ENCODE measurements at regions not wholly inside any gene's neighbourhood (a gene's known extent, or its start where the extent isn't known, plus 50 kb on each side); places are given as distances from the start of the nearest gene placed in this dataset.

GRCh38 chr17:53353919-53354351 lies 468.8 kb upstream of the KIF2B start:
- no peak for DNase-seq (ENCODE audit: low read depth, low spot score)
- no peak overlapping the region for H3K4me3 ChIP-seq (ENCODE audit: low read depth, low read length)
- ChIA-PET CTCF (no interaction called here), POLR2A (no interaction called here)
- TF ChIP-seq CTCF (IDR thresholded peaks at IDR 0.05; ENCODE audit: insufficient read depth, low read length, missing control alignments) = no peak

DNA sequence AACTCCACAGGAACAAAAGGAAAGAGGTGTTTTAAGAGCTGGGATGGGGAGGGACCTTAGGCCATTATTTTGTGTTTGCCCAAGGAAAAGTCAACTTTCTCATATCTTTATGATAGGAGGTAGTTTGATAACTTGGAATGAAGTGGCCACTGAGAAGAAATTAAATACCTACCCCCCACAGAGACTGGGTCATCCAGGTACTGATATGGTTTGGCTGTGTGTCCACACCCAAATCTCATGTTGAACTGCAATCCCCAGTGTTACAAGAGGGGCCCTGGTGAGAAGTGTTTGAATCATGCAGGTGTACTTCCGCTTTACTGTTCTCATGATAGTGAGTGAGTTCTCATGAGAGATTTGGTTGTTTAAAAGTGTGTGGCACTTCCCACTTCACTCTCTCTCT lies 477.9 kb upstream of the KIF2B start:
- ChIA-PET CTCF (no interaction called here), POLR2A (no interaction called here)
- H3K4me3 ChIP-seq (ENCODE audit: low read depth, low read length) = no peak overlapping the region
- no peak for TF ChIP-seq CTCF (IDR thresholded peaks at IDR 0.05; ENCODE audit: insufficient read depth, low read length, missing control alignments)
- no peak for DNase-seq (ENCODE audit: low read depth, low spot score)

GRCh38 chr17:53336281-53336680 lies 486.4 kb upstream of the KIF2B start:
- CTCF ChIA-PET = no interaction called here
- no peak overlapping the region for H3K4me3 ChIP-seq (ENCODE audit: low read depth, low read length)
- POLR2A ChIA-PET = no interaction called here
- DNase-seq (ENCODE audit: low read depth, low spot score) = no peak
- no peak for TF ChIP-seq CTCF (IDR thresholded peaks at IDR 0.05; ENCODE audit: insufficient read depth, low read length, missing control alignments)

- CTCF ChIA-PET = no interaction called here
- no peak for DNase-seq (ENCODE audit: low read depth, low spot score)
- TF ChIP-seq CTCF (IDR thresholded peaks at IDR 0.05; ENCODE audit: insufficient read depth, low read length, missing control alignments) = no peak
- no peak overlapping the region for H3K4me3 ChIP-seq (ENCODE audit: low read depth, low read length)
- POLR2A ChIA-PET = no interaction called here
Observed at GRCh38 chr17:53335443-53335842, 487.3 kb upstream of the KIF2B start.

DNA sequence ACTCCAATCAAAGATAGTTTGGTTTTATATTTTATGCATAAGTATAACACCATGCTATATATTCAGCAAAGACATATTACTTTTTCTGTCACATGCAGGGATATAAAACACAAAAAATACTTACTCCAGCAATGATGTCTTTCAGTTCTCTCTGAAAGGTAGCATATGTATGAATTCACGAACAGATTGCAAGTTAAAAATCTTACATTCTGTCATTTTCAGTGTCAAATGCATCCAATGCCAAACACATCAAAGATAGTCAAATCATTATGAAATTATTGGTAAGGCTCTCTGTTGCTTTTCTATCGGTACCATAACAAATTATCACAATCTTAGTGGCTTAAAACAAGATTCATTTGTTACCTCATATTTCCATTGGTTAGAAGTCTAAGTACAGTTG lies 492.0 kb upstream of the KIF2B start:
- no peak overlapping the region for H3K4me3 ChIP-seq (ENCODE audit: low read depth, low read length)
- ChIA-PET CTCF (no interaction called here), POLR2A (no interaction called here)
- TF ChIP-seq CTCF (IDR thresholded peaks at IDR 0.05; ENCODE audit: insufficient read depth, low read length, missing control alignments) = no peak
- DNase-seq (ENCODE audit: low read depth, low spot score) = no peak

DNA sequence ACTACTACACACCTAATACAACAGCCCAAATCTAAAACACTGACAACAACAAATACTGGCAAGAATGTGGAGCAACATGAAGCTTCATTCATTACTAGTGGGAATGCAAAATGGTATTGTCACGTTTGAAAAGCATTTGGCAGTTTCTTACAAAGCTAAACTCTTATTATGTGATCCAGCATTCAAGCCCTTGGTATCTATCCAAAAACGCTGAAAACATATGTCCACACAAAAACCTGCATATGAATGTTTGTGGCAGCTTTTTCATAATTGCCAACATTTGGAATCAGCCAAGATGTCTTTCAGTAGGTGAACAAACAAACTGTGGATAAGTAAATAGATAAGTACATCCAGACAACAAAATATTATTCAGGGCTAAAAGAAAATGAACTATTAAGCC lies 501.1 kb upstream of the KIF2B start:
- H3K4me3 ChIP-seq (ENCODE audit: low read depth, low read length) = no peak overlapping the region
- ChIA-PET CTCF (no interaction called here), POLR2A (no interaction called here)
- no peak for DNase-seq (ENCODE audit: low read depth, low spot score)
- no peak for TF ChIP-seq CTCF (IDR thresholded peaks at IDR 0.05; ENCODE audit: insufficient read depth, low read length, missing control alignments)

Measured in AG04449 (cell line).